NB4 (cell line): ENCODE measurements at regions not wholly inside any gene's neighbourhood (a gene's known extent, or its start where the extent isn't known, plus 50 kb on each side); places are given as distances from the start of the nearest gene placed in this dataset.

ENCODE experiments used
- POLR2A ChIP-seq: IDR thresholded peaks from 2 replicates; pipeline ENCODE4 v1.6.1; 2011; ENCODE audit warnings: mild to moderate bottlenecking; ENCODE audit not compliant: insufficient read length; ENCODE audit errors: extremely low read depth
- TF ChIP-seq, protein P1 (sequence below): IDR thresholded peaks from one replicate; pipeline ENCODE4 v1.5.1; 2012; ENCODE audit warnings: low read depth, low read length
- TF ChIP-seq, protein P2 (sequence below): IDR thresholded peaks from 2 replicates; pipeline ENCODE4 v1.6.1; 2011; ENCODE audit warnings: low read depth, low read length

DNA sequence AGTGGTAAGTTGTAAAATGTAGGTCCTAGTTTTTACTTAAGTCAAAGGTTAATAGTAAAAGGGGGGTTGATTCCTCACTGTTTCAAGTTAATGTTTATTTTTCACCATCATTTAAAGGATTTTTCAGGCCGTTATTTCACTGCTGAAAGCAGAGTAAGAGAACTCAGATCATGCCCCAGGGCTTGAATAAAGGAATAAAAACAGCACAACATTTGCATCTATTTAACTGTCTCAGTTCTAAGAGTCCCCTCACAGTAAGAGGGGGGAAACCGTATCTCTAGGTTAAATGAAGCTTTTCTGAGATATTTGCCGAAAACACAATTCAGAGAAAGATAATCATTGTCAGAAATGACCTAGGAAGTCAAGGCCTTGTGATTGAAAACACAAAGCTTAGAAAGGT lies 138.2 kb upstream of the KCTD1 start:
- TF ChIP-seq, protein P1, sequence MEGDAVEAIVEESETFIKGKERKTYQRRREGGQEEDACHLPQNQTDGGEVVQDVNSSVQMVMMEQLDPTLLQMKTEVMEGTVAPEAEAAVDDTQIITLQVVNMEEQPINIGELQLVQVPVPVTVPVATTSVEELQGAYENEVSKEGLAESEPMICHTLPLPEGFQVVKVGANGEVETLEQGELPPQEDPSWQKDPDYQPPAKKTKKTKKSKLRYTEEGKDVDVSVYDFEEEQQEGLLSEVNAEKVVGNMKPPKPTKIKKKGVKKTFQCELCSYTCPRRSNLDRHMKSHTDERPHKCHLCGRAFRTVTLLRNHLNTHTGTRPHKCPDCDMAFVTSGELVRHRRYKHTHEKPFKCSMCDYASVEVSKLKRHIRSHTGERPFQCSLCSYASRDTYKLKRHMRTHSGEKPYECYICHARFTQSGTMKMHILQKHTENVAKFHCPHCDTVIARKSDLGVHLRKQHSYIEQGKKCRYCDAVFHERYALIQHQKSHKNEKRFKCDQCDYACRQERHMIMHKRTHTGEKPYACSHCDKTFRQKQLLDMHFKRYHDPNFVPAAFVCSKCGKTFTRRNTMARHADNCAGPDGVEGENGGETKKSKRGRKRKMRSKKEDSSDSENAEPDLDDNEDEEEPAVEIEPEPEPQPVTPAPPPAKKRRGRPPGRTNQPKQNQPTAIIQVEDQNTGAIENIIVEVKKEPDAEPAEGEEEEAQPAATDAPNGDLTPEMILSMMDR: no peak
- no peak for TF ChIP-seq POLR2A
- TF ChIP-seq, protein P2, sequence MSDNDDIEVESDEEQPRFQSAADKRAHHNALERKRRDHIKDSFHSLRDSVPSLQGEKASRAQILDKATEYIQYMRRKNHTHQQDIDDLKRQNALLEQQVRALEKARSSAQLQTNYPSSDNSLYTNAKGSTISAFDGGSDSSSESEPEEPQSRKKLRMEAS: no peak
